ENCODE measurements at regions not wholly inside any gene's neighbourhood (a gene's known extent, or its start where the extent isn't known, plus 50 kb on each side); places are given as distances from the start of the nearest gene placed in this dataset.
"Not testable (repeated sequence)": the region's sequence is repeated elsewhere in the genome, so short reads cannot be mapped to it uniquely, and the experiment has no call there.

DNA sequence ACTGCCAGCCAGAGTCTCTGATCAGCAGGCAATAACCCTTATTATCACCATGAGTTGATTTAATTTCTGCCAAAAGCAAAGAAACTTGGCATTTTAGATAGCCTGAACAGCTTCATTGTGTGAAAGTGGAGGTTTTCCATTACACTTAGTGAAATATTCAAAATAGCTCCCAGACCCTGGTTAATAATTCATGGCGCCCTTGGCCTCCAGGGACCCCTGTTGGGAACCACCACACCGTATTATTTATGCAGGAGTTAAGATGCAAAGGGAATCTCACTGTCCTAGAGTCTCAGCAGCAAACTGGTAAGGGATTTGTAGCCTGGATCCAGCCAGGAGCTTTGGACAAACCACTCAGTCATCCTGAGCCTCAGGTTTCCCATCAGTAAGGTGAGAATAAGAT is 110.0 kb upstream of the PABPC3 start:
- TF ChIP-seq, protein P1, sequence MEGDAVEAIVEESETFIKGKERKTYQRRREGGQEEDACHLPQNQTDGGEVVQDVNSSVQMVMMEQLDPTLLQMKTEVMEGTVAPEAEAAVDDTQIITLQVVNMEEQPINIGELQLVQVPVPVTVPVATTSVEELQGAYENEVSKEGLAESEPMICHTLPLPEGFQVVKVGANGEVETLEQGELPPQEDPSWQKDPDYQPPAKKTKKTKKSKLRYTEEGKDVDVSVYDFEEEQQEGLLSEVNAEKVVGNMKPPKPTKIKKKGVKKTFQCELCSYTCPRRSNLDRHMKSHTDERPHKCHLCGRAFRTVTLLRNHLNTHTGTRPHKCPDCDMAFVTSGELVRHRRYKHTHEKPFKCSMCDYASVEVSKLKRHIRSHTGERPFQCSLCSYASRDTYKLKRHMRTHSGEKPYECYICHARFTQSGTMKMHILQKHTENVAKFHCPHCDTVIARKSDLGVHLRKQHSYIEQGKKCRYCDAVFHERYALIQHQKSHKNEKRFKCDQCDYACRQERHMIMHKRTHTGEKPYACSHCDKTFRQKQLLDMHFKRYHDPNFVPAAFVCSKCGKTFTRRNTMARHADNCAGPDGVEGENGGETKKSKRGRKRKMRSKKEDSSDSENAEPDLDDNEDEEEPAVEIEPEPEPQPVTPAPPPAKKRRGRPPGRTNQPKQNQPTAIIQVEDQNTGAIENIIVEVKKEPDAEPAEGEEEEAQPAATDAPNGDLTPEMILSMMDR (IDR thresholded peaks at IDR 0.05; ENCODE audit: unreplicated experiment in 3 of 3), result no peak
- H3K4me3 Mint-ChIP-seq, result no peak overlapping the region
- H3K4me1 Mint-ChIP-seq, result peaks cover 6% of the 10 kb centered on the region
- peak overlapping the region in 1 of 3 experiments; percentile 79 for H3K27ac Mint-ChIP-seq
- H3K9me3 Mint-ChIP-seq, result no peaks in the 10 kb centered on the region
- H3K27me3 Mint-ChIP-seq (ENCODE audit: low read depth), result peaks cover 25% of the 10 kb centered on the region
- H3K36me3 Mint-ChIP-seq (ENCODE audit: low read depth), result no peaks in the 10 kb centered on the region

DNA sequence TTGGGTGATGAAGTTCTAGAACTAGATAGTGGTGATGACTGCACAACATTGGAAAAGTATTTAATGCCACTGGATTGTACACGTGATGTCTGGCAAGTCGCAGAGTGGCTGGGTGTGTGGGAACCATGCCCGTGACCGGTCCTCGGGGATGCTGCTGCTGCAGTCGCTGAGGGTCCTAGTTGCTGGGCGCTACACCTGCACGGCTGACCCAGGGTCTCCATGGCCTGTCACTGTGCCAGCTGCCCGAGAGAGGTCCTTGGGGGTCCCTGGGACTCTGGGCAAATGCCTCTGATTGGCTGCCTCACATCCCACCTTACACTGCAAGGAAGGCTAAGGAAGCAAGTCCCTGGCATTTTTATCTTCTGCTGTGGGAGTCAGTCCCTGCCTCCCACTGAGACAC is 109.1 kb upstream of the PABPC3 start:
- Mint-ChIP-seq H3K27ac (no peak overlapping the region), H3K36me3 (ENCODE audit: low read depth) (no peaks in the 10 kb centered on the region), H3K9me3 (peaks cover 2% of the 10 kb centered on the region), H3K4me1 (peaks cover 6% of the 10 kb centered on the region), H3K27me3 (ENCODE audit: low read depth) (peaks cover 25% of the 10 kb centered on the region), H3K4me3 (no peak overlapping the region)
- TF ChIP-seq, protein P1 (IDR thresholded peaks at IDR 0.05; ENCODE audit: unreplicated experiment in 3 of 3), result no peak

DNA sequence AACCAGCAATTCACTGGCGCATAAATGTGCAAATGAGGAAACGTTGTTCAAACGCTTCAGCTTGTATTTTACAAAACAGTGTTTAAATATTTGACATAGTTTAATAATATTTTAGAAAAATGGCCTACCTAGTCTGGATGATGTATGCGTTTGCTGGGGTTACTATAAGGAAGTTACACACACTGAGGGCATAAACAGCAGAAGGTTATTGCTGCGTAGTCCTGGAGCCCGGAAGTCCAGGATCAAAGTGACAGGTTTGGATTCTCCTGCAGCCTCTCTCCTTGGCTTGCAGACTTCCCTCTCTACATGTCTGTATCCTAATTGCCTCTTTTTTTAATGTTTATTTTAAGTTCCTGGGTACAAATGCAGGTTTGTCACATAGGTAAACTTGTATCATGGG is 106.0 kb upstream of the PABPC3 start:
- H3K4me1 Mint-ChIP-seq; H3K36me3 Mint-ChIP-seq (ENCODE audit: low read depth); H3K27ac Mint-ChIP-seq; H3K9me3 Mint-ChIP-seq; H3K4me3 Mint-ChIP-seq: not testable (repeated sequence)
- H3K27me3 Mint-ChIP-seq (ENCODE audit: low read depth), result peaks cover 20% of the 10 kb centered on the region

DNA sequence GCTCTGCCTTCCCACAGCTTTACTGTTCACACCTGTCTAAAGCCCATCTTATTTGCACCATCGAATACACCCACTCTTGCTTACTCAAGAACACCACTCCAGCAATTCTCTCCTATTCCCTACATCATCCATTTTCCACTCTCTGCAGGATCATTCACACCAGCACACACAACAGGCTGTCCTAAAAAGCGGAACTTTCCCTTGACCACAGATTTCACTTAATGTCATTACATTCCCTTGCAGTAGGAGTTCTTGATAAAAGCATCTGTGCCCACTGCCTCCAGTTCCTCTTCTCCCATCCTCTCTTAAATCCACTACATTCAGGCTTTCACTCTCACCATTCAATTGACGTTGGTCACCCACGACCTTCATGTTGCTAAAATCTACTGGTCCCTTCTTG is 103.0 kb upstream of the PABPC3 start:
- H3K4me3 Mint-ChIP-seq; H3K36me3 Mint-ChIP-seq (ENCODE audit: low read depth); H3K4me1 Mint-ChIP-seq; H3K27ac Mint-ChIP-seq; H3K27me3 Mint-ChIP-seq (ENCODE audit: low read depth); H3K9me3 Mint-ChIP-seq: not testable (repeated sequence)

DNA sequence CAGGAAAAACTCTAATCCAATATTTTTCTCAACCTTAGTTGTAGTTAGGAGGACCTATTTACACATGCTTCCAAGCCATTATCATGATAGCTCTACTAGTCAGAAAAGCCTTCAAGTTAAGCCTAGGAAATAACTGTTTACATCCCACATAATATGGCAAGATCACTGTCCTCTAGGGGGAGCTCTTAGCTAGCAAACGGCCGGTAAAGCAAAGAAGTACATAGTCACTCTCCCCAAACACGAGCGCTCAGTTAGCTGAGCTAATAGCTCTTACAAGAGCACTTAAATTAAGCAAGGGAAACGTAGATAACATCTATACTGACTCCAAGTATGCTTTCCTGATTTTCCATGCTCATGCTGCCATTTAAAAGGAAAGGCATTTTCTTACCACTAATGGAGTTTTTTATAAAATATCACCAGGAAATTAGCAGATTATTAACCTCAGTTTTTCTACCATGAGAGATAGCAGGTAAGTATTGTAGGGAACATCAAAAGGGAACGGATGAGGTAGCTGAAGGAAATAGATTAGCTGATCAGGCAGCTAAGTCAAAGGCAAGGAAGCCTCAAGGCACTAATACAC is 100.6 kb upstream of the PABPC3 start:
- TF ChIP-seq, protein P1 (IDR thresholded peaks at IDR 0.05; ENCODE audit: unreplicated experiment in 3 of 3), result peak; percentile 76 to 82 (median 80)
- H3K27me3 Mint-ChIP-seq (ENCODE audit: low read depth), result peaks cover 2% of the 10 kb centered on the region

DNA sequence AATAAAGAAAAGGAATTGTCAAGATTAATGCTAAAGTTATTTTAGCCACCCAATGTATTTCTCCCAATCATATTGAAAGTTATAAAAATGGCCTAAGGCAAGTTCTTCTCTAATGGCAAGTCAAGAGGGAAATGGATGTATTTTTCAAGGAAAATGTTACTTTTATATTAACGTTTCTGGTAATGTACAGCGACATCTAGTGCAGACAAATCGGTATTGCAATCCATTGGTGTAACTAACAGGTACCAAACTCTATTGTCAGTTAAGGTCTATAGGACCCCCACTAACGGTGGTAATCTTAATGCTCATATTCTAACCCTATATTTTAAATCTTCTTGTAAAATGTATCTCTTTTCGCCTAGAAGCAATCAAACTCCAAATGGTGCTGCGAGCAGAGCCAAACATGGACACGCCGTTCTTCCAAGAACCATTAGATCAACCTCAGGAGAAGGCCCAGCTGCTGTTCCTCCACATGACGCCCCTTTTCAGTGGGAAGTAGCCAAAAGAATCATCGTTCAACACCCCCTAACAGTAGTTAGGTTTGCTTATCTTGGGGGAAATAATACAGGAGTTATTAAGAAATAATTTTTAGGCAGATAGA is 98.5 kb upstream of the PABPC3 start:
- Mint-ChIP-seq H3K27me3 (ENCODE audit: low read depth) (no peaks in the 10 kb centered on the region), H3K9me3 (no peaks in the 10 kb centered on the region), H3K4me1 (peaks cover 4% of the 10 kb centered on the region), H3K4me3 (no peak overlapping the region), H3K36me3 (ENCODE audit: low read depth) (no peaks in the 10 kb centered on the region), H3K27ac (no peak overlapping the region)
- TF ChIP-seq, protein P1 (IDR thresholded peaks at IDR 0.05; ENCODE audit: unreplicated experiment in 3 of 3), result peak; percentile 73 to 86 (median 79)

More for the DNA sequence above, 100.6 kb upstream of the PABPC3 start:
- H3K9me3 Mint-ChIP-seq, result peaks cover 2% of the 10 kb centered on the region
- H3K4me3 Mint-ChIP-seq, result no peak overlapping the region
- no peak overlapping the region for H3K27ac Mint-ChIP-seq
- H3K4me1 Mint-ChIP-seq, result no peaks in the 10 kb centered on the region
- no peaks in the 10 kb centered on the region for H3K36me3 Mint-ChIP-seq (ENCODE audit: low read depth)

DNA sequence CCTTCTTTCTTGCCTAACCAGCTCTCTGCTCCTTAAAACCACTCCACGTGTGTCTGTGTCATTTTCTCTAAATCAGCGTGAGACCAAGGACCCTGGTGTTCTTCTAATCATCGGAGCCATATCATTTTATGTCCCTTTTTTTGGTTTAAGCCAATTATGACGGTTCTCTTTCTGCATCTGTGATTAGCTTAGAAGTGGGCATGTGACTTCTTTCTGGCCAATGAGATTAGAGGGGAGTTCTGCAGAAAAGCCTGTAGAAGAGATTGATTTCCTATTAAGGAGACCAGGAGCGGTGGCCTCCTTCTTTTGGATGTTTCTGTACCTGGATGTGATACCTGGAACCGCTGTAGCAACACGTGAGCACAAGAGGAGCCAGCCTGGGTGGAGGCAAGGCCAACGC is 97.5 kb upstream of the PABPC3 start:
- Mint-ChIP-seq H3K4me1 (peaks cover 5% of the 10 kb centered on the region), H3K27ac (no peak overlapping the region), H3K36me3 (ENCODE audit: low read depth) (no peaks in the 10 kb centered on the region), H3K27me3 (ENCODE audit: low read depth) (no peaks in the 10 kb centered on the region), H3K9me3 (no peaks in the 10 kb centered on the region), H3K4me3 (no peak overlapping the region)
- TF ChIP-seq, protein P1 (IDR thresholded peaks at IDR 0.05; ENCODE audit: unreplicated experiment in 3 of 3), result no peak

Measured in nephron (organoid).